HG03139 (cell line): ENCODE measurements at regions not wholly inside any gene's neighbourhood (a gene's known extent, or its start where the extent isn't known, plus 50 kb on each side); places are given as distances from the start of the nearest gene placed in this dataset.

Experiments
- ATAC-seq: cut with Tn5 transposase; IDR thresholded peaks from one replicate; pipeline ENCODE4 v1.9.1; 2021; ENCODE audit not compliant: unreplicated experiment

DNA sequence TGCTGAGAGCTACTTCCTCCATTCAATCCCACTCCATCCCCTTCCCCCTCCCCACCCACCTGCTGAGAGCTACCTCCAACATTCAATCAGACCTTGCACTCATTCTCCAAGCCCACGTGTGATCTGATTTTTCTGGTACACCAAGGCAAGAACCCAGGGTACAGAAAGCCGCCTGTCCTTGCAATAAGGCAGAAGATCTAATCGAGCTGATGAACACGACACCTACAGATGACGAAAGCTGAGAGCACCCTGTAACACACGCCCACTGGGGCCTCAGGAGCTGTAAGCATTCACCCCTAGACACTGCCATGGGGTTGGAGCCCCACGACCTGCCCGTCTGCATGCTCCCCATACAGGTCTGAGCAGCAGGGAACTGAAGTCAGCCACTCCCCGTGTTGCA lies 58.3 kb downstream of the TRIML1 start:
- ATAC-seq: no peak

DNA sequence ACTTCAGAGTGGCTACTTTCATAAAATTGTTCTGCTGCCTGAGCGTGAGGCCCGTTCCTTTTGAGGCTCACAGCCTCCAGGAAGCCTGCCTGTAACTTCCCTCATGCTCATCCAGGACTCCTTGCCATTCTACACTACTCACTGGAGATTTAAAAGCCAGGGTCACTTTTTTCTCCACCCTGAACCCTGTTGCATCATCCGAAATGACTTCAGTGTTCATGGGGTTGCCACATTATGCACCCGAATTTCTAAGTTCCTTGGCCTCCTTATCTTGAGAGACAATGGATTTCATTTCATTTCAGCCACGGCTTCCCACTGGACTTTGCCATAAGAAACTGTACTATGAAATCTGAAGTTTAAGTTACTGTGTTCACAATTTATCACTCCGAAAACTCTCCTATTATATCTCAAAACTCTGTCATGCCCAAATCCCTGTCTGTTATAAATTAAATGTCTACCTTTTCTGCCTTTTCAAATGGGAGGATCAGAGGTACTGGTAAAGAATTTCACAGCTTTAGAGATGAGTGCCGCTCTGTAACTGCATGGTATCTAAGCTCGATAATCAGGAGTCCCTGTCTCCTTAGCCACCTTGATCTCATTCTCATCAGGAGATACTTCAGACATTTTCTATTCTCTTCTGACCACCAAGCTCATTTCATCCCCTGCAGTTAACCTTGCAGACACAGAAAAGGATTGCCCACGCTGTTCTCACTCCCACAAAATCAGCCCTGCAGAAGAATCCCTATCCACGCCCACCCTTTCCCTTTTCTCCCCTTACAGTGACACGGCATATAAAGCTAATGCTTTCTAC lies 59.9 kb downstream of the TRIML1 start:
- no peak for ATAC-seq

GRCh38 chr4:188201851-188202250 lies 62.6 kb downstream of the TRIML1 start:
- ATAC-seq: no peak

DNA sequence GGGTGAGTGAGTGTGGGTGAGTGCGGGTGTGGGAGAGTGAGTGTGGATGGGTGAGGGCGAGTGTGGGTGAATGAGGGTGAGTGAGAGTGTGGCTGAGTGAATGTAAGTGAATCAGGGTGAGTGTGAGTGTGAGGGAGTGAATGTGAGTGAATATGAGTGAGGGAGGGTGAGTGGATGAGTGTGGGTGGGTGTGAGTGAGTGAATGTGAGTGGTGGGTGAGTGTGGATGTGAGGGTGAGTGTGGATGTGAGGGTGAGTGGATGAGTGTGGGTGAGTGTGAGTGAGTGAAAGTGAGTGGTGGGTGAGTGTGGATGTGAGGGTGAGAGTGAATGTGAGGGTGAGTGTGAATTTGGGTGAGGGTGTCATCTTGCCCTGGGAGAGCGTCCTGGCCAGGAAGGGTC lies 67.5 kb downstream of the TRIML1 start:
- no peak for ATAC-seq

- ATAC-seq: no peak
Observed at GRCh38 chr4:188214861-188215260, 75.6 kb downstream of the TRIML1 start.

- no peak for ATAC-seq
Observed at GRCh38 chr4:188218392-188218791, 79.2 kb downstream of the TRIML1 start.

GRCh38 chr4:188220006-188220405 lies 80.8 kb downstream of the TRIML1 start:
- ATAC-seq: no peak

DNA sequence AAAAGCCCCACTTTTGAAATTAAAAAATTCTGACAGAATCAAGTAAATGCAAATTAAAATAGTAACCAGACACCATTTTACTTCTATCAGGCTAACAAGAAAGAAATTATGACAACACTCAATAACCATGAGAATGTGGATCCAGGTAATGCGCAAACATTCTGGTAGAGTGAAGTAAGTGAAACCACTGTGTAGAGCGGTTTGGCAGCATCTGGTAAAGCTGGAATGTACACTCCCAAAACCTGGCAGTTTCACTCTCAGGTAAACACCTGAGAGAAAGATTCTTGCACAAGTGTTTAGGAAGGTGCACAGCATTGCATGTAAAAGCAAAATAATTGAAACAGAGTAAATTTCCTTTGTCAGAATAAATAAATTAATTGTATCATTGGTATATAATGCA lies 81.8 kb downstream of the TRIML1 start:
- ATAC-seq: no peak

DNA sequence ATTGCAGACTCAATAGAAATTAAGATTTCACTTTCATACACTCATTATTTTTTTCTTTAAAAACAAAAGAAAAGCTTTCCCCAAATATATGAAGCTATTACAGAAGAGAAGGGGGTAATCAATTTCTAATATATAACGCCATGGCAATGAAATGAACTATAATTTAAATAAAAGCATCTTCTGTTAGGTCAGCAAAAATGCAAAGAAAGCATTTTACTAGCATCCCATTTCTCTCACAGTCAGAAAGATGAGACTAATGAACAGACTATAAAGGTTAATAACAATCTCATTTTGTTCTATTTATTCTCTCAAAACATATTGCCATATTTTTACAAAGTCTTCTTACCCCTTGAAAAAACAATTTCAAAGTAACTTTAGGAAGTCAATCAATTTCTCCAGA lies 89.0 kb downstream of the TRIML1 start:
- no peak for ATAC-seq

DNA sequence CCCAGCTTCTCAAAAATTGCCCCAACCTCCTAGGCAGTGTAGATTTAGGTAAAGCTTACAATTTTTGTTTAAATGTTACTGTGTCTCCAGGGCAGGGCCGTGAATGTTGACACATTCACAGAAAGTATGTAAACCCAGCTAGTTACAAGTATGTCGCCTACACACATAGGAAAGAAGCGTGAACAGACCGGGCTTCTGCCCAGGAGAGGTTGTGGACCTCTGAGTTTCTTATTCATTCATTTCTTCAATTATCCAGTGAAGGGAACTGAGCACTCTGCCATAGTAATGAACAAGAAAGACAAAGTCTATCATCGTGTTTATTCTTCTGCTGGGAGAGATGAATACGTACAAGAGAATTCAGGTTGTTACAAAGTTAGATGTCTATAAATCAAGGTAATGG lies 93.2 kb downstream of the TRIML1 start:
- no peak for ATAC-seq

DNA sequence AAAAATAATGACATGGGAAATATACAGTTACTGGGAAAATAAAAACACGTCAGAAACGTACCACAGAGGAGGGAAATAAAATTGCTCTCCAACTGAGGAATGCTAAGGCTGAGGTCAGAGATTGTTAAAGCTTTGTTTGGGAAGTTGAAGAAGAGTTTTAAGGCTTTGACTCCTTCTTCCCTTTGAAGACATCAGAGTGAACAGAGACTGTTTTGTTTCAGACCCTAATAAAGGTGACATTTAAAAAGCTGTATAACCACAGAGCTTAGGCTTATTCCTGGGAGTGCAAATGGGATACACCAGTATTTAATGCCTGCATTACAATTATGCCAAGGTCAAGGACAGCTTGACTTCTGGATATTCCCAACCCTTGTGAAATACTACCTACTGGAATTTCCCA lies 102.8 kb downstream of the TRIML1 start:
- no peak for ATAC-seq

DNA sequence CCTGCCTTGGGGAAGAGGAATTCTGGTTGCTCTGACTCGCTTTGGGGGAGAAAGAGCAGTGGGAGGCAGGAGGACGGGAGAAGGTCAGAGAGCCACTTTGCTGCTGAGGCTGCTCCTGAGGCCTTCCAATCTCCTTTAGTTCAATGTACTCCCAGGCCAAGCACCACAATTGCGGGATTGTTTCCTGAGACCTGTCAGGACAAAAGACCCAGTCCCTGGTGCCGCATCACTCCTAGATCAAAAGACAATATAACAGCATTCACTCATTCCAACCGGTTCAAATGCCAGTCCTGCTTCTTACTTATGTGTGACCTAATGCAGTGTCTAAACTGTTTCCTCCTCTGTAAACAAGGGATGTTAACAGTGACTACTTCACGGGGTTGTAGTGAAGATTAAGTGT lies 106.4 kb downstream of the TRIML1 start:
- no peak for ATAC-seq

DNA sequence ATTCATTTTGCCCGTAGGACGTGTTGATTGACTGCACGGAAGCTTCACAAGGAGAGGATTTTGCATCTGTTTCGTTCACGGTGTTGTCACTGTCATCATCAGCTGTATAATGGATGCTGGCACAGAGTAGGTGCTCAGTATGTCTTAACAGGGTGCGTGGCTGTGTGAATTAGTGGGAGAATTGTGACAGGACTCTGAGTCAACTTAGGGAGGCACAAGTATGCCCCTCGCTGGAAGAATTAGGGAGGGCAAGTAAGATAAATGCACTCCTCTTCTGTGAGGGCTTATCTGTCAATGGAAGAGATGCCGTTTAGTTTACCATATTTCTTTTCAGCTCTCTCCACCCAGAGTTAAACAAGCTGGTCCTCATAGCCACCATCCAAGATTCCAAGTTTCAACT lies 107.2 kb downstream of the TRIML1 start:
- ATAC-seq: no peak

- no peak for ATAC-seq
Observed at GRCh38 chr4:188254211-188254610, 115.0 kb downstream of the TRIML1 start.

- no peak for ATAC-seq
Observed at GRCh38 chr4:188262464-188262863, 123.2 kb downstream of the TRIML1 start.

- ATAC-seq: no peak
Observed at GRCh38 chr4:188263321-188263720, 124.1 kb downstream of the TRIML1 start.

DNA sequence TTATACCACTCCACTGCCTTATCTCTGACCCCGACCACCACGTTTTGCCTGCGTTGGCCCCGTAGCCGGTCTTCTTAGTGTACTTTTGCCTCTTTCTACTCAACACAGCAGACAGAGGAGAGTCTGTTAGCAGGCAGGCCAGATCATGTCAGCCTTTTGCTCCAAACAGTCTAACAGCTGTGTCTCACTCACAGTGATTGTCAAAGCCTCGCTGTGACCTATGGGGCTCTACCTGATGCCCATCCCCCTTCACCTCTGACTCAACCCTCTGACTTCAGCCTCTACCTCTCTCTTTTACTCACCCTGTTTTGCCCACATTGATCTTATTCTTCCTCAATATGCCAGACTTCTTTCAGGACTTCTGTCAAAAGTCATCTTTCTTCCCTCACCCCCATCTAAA lies 127.1 kb downstream of the TRIML1 start:
- ATAC-seq: no peak

DNA sequence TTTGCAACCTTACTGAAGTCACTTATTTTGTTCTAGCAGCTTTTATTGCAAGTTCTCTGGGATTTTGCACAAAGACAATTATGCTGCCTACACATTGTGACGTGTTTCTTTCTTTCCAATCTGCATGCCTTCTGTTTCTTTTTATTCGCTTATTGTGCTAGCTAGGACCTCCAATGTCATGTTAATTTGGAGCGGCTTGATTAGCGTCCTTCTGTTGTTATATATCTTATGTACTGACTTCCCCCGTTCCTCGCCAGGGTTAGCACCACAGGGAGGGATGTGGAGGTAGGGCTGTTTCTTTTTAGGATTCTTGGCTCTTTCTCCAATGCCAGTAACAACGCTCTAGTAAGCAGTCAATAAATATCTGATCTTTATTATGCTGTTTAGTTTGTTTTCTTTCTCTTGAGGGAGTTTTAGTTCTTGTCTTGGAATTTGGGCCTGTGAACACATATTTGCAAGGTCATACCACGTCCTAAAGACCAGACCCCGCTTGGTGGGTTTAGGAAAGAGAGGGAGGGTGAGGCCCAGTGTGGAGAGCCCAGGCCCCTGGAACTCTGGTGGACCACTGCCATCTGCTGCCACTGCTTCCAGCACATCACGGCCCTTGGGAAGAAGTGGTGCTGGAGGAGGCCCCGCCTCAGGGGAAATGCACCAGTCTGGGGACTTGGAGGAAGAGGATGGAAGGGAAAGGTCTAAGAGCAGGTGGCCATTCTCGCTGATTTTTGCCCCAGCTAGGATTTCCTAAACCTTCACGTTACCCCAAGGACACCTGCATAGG lies 129.1 kb downstream of the TRIML1 start:
- no peak for ATAC-seq

GRCh38 chr4:188270273-188271069 lies 131.2 kb downstream of the TRIML1 start:
- ATAC-seq: no peak

- no peak for ATAC-seq
Observed at GRCh38 chr4:188275686-188276085, 136.4 kb downstream of the TRIML1 start.

DNA sequence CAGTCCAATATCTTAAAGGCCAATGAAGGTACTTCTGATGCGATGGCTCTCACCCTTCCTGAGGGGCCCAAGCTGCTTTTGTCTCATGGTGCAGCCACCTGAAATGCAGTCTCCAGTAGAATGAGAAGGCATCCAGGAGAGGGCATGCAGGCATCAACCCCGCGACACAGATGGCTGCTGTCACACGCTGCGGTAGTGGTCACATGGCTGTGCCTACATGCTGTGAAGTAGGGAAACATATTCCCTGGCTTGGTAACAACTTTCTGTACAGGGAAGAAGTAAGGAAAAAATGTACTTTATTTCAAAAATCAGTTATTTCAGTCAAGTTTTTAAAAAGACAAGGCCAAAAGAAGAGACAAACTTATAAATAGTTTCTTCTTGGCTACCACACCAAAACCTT lies 139.9 kb downstream of the TRIML1 start:
- ATAC-seq: no peak
